ENCODE measurements at regions not wholly inside any gene's neighbourhood (a gene's known extent, or its start where the extent isn't known, plus 50 kb on each side); places are given as distances from the start of the nearest gene placed in this dataset.

DNA sequence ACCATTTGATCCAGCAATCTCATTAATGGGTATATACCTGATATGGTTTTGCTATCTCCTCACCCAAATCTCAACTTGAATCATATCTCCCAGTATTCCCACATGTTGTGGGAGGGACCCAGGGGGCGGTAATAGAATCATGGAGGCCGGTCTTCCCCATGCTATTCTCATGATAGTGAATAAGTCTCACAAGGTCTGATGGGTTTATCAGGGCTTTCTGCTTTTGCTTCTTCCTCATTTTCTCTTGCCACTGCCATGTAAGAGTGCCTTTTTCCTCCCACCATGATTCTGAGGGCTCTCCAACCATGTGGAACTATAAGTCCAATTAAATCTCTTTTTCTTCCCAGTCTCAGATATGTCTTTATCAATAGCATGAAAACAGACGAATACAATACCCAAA is 74.5 kb upstream of the APC start:
- no peak for DNase-seq

- DNase-seq: no peak
Observed at GRCh38 chr5:112668016-112668415, 69.7 kb upstream of the APC start.

DNA sequence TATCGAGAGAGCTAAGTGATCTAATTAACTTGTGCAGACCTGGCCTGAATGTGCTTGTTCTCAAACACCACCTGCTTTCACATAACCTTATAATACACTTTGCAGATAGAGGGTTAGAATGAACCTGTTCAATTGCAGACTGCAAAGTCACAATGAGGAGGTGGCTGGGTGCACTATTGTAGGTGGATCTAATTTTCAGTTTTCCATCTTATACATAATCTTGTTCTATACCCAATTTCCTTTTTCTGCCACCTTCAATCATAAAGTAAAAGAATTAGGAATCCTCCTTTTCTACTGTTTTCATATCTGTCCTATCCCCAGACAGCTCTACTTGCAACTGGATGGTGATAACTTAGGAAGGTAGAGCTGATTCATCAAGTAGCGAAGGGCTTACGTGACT is 68.8 kb upstream of the APC start:
- no peak for DNase-seq

GRCh38 chr5:112669328-112669963 is 68.2 kb upstream of the APC start:
- no peak for DNase-seq

- DNase-seq: no peak
Observed at GRCh38 chr5:112671687-112672086, 66.0 kb upstream of the APC start.

DNA sequence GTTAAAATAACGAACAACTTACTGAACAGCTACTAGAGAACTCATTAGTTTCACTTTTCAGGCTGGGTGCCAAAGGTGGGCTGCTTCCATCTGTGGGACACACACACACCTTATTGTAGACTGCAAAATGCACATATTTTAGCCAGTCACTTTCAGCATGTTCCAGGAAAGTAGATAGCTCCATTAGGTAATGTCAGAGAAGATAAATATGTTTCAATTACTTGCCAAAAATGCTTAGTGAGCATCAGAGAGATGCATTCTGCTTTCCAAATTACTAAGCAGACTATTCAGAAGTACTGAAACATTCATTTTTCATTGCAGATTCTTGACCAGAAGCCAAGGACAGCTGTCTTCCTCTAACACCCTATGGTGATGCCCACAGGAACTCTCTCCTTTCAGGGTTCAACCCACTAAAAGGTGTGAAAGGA is 56.2 kb upstream of the APC start:
- DNase-seq: no peak

DNA sequence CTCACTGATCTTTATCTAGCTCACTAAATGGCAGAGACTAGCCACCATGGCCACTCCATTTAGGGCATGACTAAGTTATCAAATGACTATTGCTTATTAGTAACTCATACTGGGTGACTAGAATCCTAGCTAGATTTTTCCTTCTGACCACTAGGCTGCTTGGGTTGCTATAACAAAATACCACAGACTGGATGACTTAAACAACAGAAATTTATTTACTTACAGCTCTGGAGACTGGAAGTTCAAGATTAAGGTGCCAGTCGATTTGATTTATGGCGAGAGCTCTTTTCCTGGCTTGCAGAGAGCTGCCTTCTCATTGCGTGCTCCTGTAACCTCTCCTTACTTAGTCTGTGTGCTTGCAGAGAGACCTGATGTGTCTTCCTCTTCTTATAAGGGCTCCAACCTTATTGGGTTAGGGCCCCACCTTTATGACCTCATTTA is 55.0 kb upstream of the APC start:
- DNase-seq: no peak

GRCh38 chr5:112684121-112684520 is 53.6 kb upstream of the APC start:
- DNase-seq: no peak

- DNase-seq: no peak
Observed at GRCh38 chr5:112684737-112685136, 52.9 kb upstream of the APC start.

DNA sequence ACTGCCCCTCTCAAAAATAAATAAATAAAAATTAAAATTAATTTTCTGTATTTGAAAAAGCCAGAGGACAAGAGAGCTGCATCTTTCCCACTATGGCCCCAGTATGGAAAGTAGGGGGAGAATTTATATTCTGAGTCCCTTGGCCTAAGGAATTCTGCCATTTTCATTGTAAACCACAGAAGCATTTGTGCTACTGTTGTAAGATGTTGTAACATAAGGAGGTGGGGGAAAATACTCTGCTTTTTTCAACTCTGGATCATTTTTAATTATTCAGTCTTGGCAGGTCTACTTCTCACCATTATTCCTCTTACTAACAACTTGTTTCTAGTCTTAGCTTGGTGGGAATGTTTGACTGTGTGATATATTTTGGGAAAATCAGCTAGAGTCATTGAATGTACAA is 52.3 kb upstream of the APC start:
- no peak for DNase-seq

- DNase-seq: no peak
Observed at GRCh38 chr5:112685931-112686330, 51.8 kb upstream of the APC start.

GRCh38 chr5:112686675-112687074 is 51.0 kb upstream of the APC start:
- DNase-seq: no peak

DNA sequence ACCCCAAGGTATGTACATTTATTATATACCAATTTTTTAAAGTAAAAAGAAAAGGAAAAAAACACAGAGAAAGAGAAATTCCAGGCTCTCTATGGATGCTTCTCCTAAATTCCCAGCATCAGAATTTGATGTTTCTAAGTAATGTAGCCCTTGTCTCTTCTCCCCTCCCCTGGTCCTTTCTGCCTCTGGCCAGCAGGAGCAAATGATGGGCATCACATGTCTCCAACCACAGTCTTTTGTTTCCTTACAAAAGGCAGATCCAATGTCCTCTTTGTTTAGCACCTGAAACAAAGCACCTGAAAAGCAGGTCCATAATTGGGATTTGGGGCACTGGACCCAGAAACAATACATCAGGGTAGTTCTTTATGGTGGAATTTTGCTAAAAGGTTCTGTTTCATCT is 50.4 kb upstream of the APC start:
- DNase-seq: no peak

All from islet precursor cell (in vitro differentiated cells).